COLO829 (cell line): ENCODE measurements at regions not wholly inside any gene's neighbourhood (a gene's known extent, or its start where the extent isn't known, plus 50 kb on each side); places are given as distances from the start of the nearest gene placed in this dataset.
"Not testable (repeated sequence)": the region's sequence is repeated elsewhere in the genome, so short reads cannot be mapped to it uniquely, and the experiment has no call there.

Experiments
- DNase-seq: peaks from one replicate; pipeline ENCODE4 v3.0.0; 2012; ENCODE audit warnings: low spot score

DNA sequence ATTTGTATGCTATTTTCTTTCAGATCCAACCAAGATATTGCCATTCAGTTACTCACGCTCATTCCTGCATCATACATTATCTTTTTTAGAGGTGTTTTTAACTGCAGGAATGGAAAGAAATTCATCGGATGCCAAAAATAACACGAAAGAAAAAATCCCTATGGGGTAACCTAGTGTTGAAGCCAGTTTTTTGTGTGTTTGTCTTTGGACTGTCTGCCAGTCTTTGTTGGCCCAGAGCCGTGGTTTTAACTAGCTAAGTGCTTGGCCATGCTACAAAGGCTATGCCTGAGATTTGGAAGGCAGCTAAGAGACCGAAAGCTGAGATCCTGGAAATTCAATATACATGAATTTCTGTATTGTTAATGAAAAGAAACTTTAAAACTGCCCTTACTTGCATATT lies 309.8 kb upstream of the CNTN5 start:
- no peak for DNase-seq

GRCh38 chr11:98720951-98721350 lies 299.8 kb upstream of the CNTN5 start:
- DNase-seq = no peak

DNA sequence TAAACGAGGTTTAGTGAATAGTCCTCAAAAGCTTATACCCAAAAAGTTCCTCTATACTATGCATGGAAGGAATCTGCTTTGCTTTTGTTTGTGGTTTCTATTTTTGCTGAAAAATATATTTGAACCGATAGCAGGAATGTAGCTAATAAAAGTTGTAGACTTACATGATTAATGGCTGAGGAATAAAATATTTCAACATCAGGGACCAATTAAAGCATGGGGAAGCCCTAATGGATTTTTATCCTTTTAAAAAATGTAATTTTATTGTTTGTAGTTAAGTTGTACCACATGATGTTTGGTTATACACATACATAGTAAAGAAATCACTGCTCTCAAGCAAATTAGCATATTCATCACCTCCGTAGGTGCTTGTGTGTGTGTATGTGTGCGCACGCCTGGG lies 295.3 kb upstream of the CNTN5 start:
- DNase-seq = no peak

DNA sequence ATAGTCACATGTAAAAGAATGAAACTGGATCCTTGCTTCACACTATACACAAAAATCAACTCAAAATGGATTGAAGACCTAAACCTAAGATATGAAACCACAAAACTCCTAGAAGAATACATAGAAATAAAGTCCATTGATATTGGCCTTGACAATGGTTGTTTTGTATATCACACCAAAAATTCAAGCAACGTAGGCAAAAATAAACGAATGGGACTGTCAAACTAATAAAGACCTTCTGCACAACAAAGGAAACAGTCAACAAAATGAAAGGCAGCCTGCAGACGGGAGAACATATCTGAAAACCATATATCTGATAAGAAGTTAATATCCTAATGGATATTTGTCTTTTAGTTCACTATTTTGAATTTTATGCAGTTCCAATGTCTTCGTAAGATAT lies 292.3 kb upstream of the CNTN5 start:
- DNase-seq = no peak

- no peak for DNase-seq
These were observed 291.6 kb upstream of the CNTN5 start for GRCh38 chr11:98729118-98729517.

DNA sequence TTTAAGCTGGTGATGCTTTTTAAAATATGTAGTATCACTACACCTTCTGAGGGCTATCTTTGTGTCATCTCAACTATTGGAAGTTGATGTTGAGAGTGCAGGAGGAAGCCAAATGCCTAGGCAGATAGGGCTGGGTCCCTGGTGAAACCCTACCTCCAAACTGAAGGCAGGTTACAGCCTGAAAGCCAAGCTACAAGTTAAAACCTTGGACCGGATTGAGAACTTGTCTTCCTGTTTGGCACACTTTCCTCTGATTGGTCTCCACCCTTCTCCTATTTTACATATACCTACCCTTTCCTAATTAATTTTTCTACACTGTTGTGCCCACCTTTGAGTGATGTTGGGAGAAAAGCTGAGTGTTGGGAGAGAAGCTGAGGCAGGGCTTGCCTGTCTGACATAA lies 287.8 kb upstream of the CNTN5 start:
- no peak for DNase-seq

DNA sequence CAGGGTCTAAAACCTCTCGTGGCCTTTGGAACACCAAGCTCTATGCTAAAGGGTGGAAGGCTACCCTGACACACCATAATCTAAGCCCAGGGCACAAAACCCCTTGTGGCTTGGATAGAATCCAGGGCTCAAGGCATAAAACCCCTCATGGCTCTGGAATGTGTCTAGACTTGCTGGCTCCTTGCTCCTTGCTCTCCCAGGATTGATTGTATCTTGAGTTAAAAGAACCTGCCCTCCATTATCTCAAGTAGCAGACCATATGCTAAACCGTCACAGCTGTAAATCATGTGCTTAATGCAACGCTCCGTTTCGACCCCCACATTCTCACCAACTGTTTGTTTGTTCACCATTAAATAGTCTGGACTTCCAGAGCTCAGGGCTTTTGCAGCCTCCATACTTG lies 287.4 kb upstream of the CNTN5 start:
- DNase-seq = not testable (repeated sequence)

GRCh38 chr11:98734686-98735085 lies 286.1 kb upstream of the CNTN5 start:
- DNase-seq = no peak

GRCh38 chr11:98736833-98737232 lies 283.9 kb upstream of the CNTN5 start:
- no peak for DNase-seq

DNA sequence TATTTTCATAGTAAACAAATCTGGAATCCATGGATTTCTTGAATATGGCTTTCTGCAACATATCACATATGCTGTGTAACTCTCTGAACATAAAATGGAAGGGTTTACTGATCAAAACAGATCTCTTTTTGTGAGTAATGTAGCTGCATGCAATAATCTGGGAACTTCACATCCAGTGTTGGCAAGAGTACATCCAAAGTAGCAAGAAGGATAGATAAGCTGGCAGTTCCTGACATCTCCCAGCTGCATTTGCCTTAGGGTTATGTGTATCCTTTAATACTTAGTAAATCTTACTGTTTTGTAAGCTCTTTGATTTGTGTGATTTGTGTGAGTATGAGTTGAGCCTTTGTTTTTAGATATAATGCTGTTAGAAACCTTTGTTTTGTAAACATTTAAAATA lies 280.4 kb upstream of the CNTN5 start:
- DNase-seq = no peak

- not testable (repeated sequence) for DNase-seq
These were observed 257.3 kb upstream of the CNTN5 start for GRCh38 chr11:98763446-98763845.

- DNase-seq = no peak
These were observed 253.8 kb upstream of the CNTN5 start for GRCh38 chr11:98766903-98767302.

DNA sequence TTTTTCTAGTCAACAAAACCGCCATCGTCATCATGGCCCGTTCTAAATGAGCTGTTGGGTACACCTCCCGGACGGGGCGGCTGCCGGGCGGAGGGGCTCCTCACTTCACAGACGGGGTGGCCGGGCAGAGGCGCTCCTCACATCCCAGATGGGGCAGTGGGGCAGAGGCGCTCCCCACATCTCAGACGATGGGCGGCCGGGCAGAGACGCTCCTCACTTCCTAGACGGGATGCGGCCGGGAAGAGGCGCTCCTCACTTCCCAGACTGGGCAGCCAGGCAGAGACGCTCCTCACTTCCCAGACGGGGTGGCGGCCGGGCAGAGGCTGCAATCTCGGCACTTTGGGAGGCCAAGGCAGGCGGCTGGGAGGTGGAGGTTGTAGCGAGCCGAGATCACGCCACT lies 250.7 kb upstream of the CNTN5 start:
- not testable (repeated sequence) for DNase-seq

- no peak for DNase-seq
These were observed 249.0 kb upstream of the CNTN5 start for GRCh38 chr11:98771791-98772190.

DNA sequence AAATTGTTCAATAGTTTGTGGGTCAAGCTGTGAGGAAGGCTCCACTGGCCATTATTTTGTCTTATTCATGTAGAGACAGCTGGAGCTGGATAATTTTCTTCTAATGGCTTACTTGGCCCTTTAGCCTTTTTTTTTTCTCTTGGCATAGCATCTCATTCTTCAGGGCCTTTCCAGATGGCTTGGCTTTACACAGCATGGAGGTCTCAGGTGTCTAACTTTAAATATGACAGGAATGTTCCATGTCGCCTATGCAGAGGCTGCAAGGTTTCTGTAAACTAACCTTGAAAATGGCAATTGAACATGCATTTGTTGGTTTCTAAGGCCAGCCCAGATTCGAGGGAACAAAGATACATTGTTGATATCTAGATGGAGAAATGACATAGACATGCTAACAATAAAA lies 247.9 kb upstream of the CNTN5 start:
- no peak for DNase-seq

DNA sequence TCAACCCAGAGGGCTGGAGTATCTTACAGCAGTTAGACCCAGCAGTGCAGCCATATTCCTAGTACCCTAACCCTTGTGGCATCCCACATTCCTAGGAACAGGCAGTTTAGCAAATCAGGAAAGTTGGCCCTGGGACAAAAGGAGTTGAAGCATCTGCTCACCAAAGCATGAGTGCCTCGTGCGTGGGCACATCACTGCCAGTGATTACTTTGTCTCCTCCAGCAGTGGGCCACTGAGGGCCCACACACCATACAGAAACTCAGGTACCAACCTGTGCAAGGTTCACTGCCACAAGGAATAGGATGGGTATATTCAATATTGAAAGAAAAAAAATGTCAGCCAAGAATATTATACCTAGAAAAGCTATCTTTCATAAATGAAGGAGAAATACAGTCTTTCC lies 227.5 kb upstream of the CNTN5 start:
- no peak for DNase-seq

- DNase-seq = no peak
These were observed 222.4 kb upstream of the CNTN5 start for GRCh38 chr11:98798333-98798732.

DNA sequence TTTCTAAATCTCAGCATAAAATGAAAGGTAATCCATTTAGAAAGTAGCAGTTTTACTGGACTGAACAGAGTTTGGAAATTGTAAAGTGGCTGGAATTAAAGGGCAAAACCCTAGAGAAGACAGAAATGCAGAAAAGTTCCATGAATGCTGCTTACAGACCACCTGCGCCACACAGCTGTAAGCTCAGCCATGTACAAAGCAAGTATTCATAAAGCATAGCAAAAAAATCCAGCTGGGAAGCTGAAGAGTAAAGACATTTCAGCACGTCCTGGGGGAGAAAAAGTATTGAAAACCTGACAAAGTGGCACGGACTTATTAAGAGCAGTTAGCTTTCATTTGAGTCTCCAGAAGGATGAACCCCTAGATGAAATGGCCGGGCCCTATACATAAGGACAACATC lies 220.1 kb upstream of the CNTN5 start:
- DNase-seq = no peak

DNA sequence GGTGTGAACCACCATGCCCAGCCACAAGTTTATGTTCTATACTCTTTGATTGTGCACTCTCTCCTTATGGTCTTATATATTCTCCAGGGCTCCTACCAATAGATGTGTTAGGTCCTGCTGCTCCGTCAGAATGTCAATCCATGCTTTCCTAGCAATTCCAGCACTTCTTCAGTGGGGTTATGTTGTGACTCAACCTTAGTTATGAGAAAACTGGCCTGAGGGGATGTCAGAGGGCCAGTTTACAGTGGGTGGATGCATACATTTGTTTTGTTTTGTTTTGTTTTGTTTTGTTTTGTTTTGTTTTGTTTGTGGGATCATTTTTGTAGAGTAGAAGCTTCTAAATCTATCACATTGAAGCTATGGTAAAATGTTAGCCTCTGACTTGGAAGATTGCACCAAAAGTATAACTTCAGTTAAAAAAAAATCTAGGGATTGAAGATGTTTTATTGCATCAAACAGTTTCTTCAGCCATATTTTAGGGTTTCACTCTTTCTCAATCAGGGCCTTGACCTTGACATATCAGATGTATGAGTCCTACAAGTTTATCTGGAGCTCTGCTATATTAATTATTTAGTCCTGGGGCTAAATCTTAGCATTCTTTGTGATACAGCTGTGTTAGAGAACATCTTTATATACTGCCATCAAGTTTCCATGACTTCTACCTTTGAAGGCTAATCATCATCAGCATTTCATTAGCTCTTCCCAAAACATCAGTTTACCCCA lies 191.6 kb upstream of the CNTN5 start:
- no peak for DNase-seq

DNA sequence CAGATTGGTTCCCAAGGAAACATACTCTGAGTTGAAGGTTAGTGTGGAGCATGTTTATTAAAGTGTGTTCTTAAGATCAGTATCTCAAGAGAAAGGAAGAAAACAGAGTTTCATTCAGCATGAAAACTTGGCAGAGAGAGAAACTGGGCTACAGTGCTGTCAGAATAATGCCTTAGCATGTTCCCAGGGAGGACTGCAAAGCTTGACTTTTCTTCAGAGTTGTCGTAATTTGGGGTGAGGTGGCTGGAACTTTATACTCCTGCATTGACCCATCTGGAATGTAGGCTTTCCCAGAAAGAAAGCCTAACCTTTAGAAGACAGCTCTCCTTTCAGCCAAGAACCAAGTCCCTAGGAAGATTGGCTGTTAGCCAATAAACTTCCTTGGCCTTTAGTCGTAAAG lies 190.8 kb upstream of the CNTN5 start:
- no peak for DNase-seq

DNA sequence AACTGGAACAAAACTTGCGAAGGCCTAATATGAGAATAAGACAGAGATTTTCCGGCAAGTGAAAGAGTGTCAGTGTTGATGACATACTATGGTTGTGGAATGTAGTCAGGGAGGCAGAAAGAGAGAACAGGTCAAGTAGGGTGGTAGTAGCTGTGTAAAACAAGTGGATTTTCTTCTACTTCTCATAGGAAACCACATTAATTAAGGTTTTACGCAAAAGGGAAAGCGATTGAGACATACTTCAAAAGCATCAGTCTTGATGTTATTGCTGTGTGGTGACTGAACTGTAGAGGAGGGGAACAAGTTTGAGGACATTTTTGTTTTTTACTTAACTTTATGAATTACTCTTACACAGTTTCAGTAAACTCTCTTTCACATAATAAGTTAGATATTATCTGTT lies 186.0 kb upstream of the CNTN5 start:
- DNase-seq = no peak

- no peak for DNase-seq
These were observed 185.4 kb upstream of the CNTN5 start for GRCh38 chr11:98835335-98835734.

DNA sequence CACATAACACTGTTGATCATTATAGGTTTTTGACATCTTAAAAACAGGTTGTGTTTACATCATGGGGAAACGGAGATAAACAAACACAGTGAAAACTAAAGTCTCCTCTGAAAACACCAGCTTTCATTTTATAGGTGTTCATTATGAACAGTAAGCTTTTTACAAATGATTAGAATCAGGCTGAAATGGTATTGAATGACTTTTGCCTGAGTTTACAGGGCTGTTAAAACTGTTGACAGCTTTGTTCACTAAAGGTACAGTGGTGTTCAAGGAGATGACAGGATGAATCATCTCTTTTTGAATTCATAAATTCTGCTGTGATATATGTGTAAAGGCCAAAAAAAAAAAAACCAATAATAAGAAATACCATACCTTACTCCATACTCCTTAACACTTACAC lies 184.6 kb upstream of the CNTN5 start:
- no peak for DNase-seq

DNA sequence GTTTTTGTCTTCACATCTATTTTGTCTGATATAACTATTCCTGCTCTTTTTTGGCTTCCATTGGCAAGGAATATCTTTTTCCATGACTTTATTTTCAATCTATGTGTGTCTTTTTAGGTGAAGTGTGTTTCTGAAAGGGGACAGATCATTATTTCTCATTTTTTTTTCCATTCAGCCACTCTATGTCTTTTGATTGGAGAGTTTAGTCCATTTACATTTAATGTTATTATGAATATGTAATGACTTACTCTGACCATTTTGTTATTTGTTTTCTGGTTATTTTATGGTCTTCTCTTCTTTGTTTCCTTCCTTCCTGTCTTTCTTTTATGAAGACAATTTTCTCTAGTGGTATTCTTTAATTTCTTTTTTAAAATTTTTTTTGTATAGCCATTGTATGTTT lies 178.6 kb upstream of the CNTN5 start:
- no peak for DNase-seq

GRCh38 chr11:98862169-98862568 lies 158.6 kb upstream of the CNTN5 start:
- DNase-seq = no peak
